ENCODE measurements at regions not wholly inside any gene's neighbourhood (a gene's known extent, or its start where the extent isn't known, plus 50 kb on each side); places are given as distances from the start of the nearest gene placed in this dataset.
A peak's percentile ranks its signal among the peaks of the same experiment; 100 is the strongest.
"Not testable (repeated sequence)": the region's sequence is repeated elsewhere in the genome, so short reads cannot be mapped to it uniquely, and the experiment has no call there.

DNA sequence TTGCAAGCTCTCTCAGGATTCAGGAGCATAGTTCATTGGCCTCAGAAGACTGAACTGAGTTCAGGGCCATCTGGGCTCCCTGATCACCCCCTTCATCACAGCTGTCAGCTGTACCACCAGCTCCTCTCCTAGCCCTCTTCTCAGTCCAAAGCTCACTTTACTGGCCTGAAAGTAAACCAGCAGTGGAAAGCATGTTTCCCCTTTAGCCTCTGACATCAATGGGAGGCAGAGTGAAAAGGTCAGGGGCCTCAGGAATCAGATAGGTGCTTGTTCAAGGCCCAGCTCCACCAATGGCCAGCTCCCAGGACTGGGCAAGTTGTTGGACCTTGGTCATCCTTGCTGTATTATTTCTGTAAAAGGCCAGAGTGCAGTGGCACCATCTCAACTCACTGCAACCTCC lies 223.4 kb downstream of the TLE3 start:
- DNase-seq, result no peak

DNA sequence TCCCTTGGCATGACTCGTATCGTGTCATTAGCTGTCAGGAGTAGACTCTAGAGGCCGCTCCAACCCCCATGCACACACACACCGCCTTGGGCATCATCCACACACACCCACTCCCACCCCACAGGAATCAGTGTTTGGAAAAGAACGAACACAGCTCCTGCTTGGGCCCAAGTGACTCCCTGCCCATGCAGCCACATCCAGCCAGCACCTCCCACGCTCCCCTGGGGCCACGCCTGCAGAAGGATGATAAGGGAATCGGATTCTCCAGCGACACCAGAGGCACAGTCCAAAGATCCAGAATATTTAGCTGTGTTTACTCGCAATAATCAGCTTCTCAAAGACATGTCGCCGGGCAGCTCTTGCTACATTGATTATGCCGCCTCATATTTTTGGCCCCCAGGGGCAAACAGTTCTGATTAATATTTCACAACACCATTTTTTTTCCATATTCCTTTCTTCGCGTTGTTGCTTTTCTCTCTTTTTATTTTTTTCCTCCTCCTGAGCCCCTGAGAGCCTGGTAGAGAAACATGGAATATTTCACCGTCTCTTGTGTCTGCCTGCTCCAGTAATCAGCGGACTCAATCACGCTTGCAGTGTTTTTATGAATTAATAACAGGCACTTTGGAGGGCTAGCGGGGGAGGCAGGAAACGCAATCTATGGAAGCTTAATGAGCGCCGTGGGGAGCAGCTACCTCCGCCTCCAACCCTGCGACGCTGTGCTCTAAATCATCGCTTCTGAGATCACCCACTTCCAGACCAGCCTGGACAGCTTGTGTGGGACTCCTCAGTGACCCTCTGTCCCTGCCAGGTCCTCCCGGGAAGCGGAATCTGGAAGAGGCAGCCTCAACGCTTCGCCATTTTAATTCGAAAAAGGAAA lies 221.4 kb downstream of the TLE3 start:
- DNase-seq, result no peak

DNA sequence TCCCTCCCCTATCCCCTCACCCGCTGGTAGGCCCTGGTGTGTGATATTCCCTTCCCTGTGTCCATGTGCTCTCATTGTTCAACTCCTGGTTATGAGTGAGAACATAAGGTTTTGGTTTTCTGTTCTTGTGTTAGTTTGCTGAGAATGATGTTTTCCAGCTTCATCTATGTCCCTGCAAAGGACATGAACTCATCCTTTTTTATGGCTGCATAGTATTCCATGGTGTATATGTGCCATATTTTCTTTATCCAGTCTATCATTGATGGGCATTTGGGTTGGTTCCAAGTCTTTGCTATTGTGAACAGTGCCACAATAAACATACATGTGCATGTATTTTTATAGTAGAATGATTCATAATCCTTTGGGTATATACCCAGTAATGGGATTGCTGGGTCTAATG lies 217.8 kb downstream of the TLE3 start:
- DNase-seq, result not testable (repeated sequence)

DNA sequence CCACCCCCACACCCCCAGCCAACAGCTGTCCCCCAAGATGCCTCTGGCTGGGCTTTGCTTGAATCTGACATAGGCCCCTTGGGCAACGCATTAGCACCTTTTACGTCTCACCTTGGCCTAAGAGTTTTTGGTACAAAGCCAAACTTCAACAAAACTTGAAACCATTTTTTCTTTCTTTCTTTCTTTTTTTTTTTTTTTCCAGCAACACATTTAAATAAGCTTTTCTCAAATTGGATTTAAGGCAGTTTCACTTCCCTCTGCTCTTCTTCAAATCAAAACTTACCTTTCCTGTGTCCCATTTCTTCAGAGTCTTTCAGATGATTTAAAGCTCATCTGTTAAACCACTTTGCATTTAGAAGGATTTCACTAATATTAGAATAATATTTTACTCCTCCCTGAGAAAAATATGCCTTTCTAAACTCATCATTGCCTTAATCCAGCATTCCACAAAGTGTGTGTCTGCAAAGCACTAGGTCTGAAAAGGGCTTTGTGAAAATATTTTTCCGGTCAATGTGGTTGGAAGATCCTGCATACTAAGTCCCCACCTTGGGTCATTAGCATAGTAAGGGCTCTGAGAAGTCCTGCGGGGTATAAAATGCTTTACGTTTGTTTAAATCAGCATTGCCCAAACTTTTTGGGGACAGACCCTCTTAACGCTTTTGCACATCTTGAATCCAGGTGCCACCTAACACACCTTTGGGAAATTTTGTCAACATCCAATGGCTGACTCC lies 217.0 kb downstream of the TLE3 start:
- DNase-seq, result no peak

DNA sequence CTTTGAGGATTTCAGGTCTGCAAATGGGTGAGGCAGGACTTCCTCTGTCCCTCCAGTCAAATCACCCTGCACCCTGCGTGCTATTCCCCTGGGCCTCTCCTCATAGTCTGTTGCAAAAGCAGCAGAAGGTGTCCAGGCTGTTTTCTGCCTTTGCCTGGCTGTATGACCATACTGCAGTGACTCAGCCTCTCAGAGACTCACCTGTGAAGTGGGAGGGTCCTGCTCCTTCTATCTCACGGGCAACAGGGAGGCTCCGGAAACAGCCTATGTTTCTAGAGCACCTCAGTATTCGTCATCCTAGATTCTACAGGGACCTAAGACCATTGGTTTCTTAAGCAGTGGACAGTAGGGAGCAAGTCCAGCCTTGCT lies 216.4 kb downstream of the TLE3 start:
- no peak for DNase-seq

DNA sequence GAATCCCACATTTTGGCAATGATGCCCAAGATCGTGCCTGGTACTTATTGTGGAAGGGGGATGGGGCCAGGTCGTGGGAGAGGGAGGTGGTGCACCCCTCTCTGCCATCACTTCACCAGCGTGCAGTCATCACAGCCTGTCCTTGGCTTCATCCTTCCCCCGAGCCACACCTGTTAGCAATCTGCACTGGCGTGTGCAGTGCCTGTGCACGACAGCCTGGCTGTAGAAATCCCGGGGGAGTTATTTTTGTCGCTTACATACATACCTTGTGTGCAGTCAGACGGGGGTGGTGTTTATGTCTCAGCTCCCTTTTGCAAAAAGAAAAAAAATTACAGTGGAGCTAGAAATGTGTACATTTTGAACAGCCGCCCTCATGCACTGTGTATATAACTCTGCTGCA lies 216.0 kb downstream of the TLE3 start:
- DNase-seq, result no peak

DNA sequence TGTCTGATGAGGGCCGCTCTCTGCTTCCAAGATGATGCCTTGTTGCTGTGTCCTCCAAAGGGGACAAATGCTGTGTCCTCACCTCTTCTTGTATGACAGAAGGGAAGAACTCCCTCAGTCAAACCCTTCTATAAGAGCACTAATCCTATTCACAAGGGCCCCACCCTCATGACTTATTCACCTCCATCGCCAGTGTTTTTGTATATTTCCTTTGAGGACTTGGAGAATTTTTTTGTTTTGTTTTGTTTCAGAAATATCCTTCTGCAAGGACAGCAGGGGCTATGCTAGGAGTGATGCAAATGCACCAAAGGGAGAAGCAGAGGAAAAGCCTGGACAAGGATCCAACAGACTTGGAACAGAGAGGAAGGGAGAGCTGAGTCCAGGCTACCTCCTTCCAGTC lies 214.4 kb downstream of the TLE3 start:
- DNase-seq, result no peak

DNA sequence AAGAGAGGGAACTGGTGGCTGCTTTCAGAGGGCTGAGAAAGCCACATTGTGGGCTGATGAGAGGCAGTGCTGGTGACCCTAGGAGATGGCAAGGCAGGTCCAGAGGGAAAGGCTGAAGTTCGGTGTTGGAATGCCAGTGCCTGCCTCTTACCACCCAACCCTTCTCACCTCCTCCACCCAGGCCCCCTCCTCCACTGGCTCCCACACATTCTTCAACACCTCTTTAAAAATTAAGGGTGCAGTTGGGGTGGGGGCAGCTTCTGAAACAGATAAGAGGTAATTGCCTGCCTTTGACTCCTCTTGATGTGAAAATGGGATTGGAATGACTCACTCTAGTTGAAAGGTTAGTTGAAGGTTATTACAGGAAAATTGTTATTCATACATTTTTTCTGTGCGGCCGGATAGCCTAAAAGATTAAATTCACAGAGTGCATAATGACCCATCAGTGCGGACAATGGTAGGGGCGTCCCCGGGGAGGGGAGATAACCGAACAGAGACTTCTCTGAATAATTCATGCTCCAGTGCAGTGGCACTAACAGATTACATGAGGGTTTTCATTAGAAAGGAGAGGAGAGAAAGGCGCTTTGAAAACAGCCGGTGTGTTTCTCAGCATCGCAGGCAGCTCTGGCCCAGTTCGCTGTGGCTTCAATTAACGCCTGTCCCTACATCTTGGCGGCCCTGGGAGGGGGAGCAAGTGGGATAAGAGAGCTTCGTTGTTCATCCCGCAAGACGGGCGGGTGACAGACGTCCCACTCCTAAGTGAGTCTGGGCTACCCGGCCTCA lies 212.4 kb downstream of the TLE3 start:
- DNase-seq, result no peak

DNA sequence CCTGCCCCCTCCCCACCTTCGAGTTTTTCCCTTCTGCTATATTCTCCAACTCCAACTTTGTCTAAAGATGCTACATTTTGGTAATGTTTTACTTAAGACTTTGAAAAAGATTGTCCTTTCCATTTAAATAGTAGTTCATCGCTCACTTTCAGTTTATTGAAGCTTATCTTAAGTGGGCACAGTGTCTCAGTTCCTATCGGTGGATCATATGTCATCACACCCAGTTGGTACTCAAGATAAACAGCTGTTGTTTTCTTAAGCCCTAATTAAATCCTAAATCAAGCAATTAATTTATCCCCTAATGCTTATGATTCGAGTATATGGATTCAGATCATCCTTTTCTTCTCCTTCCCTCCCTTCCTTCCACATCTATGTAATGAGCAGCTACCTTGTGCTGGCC lies 210.7 kb downstream of the TLE3 start:
- no peak for DNase-seq

DNA sequence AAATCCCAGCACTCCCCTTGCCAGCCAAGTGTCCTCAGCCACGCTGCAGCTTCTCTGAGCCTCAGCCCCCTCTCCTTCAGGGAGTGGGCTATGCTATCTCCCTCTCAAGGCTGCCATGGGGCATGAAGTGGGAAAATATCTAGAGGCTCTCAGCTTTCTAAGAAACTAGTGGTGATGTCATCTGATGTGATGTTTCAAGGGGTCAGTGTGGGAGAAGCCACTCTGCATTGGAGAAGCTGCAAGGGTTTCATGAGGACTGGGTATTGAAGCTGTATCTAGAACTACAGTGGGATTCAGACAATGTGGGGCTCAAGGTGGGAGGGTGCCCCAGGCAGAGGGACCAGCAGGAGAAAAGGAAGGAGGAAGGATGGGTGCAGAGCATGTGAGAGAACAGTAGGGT lies 210.2 kb downstream of the TLE3 start:
- DNase-seq, result no peak

DNA sequence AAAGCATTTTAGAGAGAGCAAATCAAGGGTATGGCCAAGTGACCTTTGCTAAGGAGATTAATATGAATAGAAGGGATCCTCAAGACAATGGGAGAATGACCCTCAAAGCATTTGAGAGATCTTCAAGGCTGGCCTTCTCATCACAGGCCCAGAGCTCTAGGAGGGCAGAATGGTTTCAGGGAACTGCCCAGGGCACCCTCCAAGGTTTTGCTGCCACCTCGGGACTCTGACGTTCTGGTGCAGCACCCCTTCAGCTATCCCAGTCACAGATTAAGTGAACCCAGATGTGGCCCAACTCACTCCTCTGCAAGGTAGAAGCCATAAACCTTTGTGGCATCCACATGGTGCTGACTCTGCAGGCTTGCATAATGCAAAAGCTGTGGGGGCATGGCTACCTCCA lies 209.3 kb downstream of the TLE3 start:
- no peak for DNase-seq

DNA sequence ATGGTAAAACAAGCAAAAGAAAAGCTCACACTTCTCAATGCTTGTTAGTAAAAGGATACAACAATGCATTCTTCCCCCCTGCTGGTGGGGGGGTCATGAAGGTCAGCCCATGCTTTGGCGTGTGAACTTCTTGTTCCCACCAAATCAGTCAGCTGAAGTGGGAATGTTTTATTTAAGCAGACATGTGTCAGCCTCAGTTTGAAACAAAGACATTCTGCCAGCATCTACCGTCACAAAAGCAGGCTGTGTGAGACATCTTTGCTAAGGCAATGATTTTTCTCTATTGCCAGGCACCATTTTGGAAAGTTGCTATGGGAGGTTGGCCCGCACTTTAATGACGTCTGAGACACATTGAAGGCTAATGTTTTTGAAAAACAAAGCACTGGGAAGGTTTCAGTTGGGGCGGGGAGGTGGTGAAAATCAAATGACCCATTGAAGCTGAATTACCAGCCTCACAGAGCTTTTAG lies 206.6 kb downstream of the TLE3 start:
- DNase-seq, result no peak

DNA sequence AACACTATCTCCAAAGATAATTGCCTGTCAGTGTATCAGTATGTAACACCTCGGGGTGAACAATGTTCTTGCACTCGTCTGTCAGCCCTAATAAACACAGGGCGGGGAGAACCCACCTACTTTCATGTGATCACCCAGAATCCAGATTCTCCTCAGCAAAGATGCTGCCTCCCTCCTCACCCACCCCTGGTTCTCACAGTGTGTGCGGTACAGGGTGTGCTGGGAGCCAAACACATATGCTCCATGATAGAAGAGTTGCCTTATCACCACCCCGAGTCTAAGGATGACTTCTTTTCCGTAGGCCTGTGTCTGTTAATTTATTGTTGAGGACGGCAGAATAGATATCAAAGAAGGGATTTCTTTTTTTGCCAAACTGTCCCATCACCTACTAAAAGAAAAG lies 206.1 kb downstream of the TLE3 start:
- no peak for DNase-seq

DNA sequence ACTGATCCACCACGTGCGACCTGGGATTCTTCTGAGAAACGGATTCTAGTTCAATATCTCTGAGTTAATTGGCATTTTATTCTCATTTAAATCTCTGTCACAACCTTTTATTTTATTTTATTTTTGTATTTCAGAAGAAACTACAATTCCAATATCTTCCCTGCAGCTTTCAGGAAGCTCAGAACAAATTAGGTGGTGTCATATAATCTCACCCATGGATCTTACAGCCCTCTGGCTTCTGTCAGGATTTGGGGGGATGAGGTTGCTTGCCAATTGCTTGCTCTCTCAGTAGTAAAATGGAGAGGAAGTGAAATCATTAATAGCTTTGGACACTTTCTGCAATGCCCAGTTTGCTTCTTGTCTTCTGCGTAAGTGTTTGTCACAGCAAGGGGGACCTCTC lies 205.4 kb downstream of the TLE3 start:
- DNase-seq, result no peak

DNA sequence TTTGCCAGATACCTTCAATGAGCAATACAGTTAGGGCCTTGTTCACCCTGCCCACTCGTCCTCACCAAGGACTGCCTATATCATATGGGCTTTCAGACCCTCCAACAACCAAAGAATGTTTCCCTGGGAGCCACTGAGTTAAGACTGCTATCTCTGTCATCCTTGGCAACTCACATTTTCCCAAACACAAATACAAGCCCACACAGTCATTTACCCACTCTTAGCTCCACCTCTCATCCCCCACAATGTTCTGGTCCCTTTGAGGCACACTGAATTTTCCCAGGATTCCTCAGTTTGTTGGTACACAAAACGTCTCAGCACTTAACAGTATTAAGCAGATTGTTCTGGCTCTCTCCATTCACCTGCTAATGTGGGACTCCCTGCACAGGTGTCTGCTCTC lies 204.6 kb downstream of the TLE3 start:
- DNase-seq, result no peak

DNA sequence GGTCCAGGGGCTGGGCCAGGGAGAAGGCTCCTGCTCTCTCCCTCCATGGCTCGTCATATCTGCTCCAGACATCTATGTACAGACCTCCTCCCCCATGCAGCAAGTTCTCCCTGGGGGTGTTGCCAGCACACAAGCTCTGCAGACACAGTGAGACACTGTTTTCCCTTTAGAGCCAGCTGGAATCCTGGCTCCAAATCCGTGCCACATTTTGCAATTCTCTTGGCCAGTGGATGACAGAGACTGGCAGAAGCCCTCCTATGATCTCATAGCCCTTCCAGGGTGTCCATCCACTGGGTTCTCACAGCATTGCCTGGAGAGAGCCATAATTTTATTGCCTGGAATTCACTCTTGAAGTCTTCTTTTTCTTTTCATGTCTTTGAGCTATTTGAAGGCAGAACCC lies 203.9 kb downstream of the TLE3 start:
- DNase-seq, result peak; percentile 59

DNA sequence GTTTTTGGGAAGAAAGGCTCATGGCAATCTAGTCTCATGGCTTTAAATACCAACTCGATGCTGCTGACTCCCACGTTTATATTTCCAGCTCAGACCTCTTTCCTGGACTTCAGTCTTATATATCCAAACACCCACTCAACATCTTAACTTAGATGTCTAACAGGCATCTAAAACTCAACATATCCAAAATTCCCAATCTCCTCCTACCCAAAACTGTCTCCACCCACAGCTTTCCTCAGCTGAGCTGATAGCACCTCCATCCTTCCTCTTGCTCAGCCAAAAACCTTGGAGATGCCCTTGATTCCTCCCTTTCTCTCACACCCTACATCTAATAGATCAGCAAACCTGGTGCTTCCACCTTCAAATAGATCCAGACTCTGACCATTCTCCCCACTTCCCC lies 202.5 kb downstream of the TLE3 start:
- no peak for DNase-seq

DNA sequence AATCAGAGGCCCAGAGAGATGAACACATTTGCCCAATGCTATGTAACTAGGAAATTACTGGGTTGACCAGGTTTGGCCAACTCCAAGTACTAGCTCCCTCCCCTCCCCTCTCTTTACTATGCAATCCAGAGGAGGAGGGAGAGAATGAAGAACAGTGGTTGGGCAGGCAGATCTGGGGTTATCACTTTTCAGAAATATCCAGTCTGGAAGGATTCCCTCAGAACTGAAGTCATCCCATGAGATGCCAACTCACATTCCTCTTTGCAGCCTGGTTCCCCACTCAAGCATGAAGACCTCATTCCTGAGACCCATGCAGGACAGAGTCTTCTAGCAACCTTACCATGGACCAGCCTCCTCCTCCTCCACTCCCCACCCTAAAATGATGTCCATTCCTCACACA lies 201.1 kb downstream of the TLE3 start:
- no peak for DNase-seq

DNA sequence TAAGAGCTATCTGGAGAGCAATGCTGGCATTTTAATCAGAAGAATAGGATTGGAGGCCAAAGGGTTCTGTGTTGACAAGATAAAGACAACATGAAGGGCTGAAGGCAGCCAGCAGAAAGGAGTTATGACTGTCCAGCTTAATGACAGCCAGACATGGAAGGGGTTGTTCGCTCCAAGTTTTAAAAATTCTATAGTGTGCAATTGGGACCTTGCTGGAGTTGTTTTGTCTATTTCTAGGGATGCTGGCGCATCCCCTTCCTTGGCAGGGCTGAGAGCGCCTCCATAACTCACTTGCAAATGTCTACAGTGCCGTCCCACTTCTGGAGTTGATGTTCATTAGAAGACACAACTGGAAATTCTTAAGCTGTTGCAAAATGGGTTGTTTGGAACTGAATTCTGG lies 200.7 kb downstream of the TLE3 start:
- DNase-seq, result peak; percentile 97

DNA sequence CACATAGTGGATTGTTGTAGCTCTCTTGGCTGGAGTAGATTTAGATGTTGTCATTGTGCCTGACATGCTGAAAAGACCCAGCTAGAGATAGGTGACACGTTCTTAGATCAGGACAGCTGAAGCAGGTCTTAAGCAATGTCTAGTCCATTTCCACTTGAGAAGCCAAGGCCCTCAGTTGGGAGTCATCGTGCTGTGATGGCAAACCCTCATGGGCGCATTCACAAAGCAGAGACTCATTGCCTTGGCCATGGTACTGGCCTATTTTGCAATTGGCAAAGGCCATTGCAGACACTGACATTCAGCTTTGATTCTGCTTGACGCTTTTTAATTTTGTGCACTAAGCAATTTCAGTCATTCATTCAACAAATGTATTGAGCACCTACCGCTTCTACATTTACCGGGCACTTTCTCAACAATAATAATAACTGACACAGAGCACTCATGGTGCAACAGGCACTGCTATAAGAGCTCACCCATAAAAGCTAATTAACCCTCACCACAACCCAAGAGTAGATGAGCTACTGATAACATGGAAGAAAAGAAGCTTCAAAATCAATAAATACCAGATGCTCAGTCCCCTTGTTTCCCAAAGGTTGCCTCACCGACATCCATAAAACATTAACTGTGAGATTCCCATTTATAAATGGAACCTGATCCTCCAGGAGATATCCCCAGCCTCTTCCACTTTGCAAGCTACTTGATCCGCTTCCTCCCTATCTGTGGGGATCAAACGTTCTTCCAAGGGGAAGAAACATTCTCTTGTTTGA lies 200.1 kb downstream of the TLE3 start:
- DNase-seq, result no peak

DNA sequence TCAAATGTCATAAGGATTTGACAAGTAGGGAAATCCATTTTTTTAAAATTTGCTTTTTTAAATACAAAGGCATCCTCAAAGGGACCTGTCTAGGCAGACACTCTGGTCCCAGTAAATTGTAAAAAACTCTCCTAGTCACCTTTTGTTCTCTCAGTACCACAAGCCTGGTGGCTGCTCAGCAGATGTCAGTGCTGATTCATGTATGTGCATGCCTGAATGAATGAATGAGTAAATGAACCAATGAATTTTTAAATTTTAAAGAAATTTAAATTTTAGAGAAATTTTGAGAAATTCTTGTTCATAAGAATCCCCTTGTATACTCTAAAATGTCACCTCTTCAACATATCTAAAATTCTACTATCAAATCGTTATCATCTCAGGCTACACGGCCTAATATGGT lies 199.5 kb downstream of the TLE3 start:
- no peak for DNase-seq

DNA sequence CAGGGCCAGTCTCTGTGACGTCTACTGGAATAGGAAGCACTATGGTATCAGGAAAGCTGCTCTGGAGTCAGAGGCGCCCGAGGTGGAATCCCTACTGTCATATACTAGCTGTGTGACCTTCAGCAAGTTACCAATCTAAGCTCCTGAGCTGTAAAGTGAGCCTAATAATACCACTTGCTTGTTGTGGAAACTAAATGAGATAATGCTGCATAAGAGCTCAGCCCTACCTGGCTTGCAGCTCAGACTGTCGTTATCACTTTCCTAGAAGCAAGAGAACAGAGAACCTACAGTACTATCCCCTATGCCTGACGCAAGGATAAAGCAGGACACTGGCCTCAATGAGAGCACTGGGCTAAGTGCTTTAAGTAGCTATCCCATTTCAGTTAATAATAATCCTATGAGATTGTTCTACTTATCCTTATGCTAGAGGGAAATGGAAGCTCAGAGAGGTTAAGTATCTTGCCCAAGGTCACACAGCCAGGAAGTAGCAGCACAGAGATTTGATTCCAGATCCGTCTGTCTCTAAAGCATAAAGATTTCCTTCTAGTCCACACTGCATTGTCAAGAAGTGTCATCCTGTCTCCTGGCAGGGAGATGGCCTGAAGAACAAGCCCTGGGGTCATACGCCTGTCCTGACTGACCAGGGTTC lies 195.2 kb downstream of the TLE3 start:
- no peak for DNase-seq
